PC-9 (cell line): ENCODE measurements at regions not wholly inside any gene's neighbourhood (a gene's known extent, or its start where the extent isn't known, plus 50 kb on each side); places are given as distances from the start of the nearest gene placed in this dataset.
"Not testable (repeated sequence)": the region's sequence is repeated elsewhere in the genome, so short reads cannot be mapped to it uniquely, and the experiment has no call there.

Experiments
- BruUV-seq: library from RNA; stranded (reverse); fragments of 400-500 nt; replicated peaks from 2 replicates; lab custom pipeline; 2021; lab: Mats Ljungman, UMichigan
- CTCF ChIA-PET: fragments of 300-600 bp; sonication (Branson Sonifier 250); formaldehyde crosslinking; loops from one replicate; lab custom pipeline; 2022; ENCODE audit warnings: antibody characterized with exemption; lab: Charles Lee
- POLR2A ChIA-PET: fragments of 300-600 bp; sonication (Branson Sonifier 250); formaldehyde crosslinking; loops from one replicate; lab custom pipeline; 2022; ENCODE audit warnings: antibody characterized with exemption; ENCODE audit not compliant: unreplicated experiment; lab: Charles Lee
- DNase-seq, 2 experiments: peaks; one replicate each; pipeline versions ENCODE4 v3.0.0 to v3.0.0-alpha.2; 2015 to 2022; ENCODE audit warnings: mixed read lengths in 1 of 2
- H2AFZ ChIP-seq: fragments of 200-600 bp; sonication (generic); 2 replicates; pipeline ENCODE4 v1.8.1; 2017; ENCODE audit warnings: antibody characterized with exemption
- H3F3A ChIP-seq: fragments of 200-600 bp; sonication (generic); 2 replicates; pipeline ENCODE4 v1.8.1; 2017; ENCODE audit warnings: antibody characterized with exemption, mild to moderate bottlenecking, low read depth; ENCODE audit not compliant: insufficient read depth
- H3K27ac ChIP-seq: fragments of 200-600 bp; sonication (generic); 2 replicates; pipeline ENCODE4 v1.6.1; 2016; ENCODE audit warnings: mixed run types
- H3K27me3 ChIP-seq: fragments of 200-600 bp; sonication (generic); 2 replicates; pipeline ENCODE4 v1.6.1; 2016; ENCODE audit warnings: low read depth, mixed run types; ENCODE audit not compliant: insufficient read depth
- H3K36me3 ChIP-seq: fragments of 200-600 bp; sonication (generic); 2 replicates; pipeline ENCODE4 v1.6.1; 2016; ENCODE audit warnings: low read depth, mixed run types
- H3K4me1 ChIP-seq: fragments of 200-600 bp; sonication (generic); replicated peaks from 2 replicates; pipeline ENCODE4 v1.6.1; 2016; ENCODE audit warnings: mixed run types; ENCODE audit not compliant: insufficient read depth
- H3K4me2 ChIP-seq: fragments of 200-600 bp; sonication (generic); 2 replicates; pipeline ENCODE4 v1.6.1; 2017; ENCODE audit warnings: mixed run types
- H3K4me3 ChIP-seq: fragments of 200-600 bp; sonication (generic); 2 replicates; pipeline ENCODE4 v1.6.1; 2016; ENCODE audit warnings: mixed run types
- H3K79me2 ChIP-seq: fragments of 200-600 bp; sonication (generic); 2 replicates; pipeline ENCODE4 v1.6.1; 2017; ENCODE audit warnings: low read depth, mixed run types
- H3K9me2 ChIP-seq: fragments of 200-600 bp; sonication (generic); 2 replicates; pipeline ENCODE4 v1.8.1; 2017; ENCODE audit warnings: mild to moderate bottlenecking; ENCODE audit not compliant: insufficient read depth
- H3K9me3 ChIP-seq: fragments of 200-600 bp; sonication (generic); 2 replicates; pipeline ENCODE4 v1.8.1; 2016; ENCODE audit warnings: low read depth; ENCODE audit not compliant: insufficient read depth
- H4K20me1 ChIP-seq: fragments of 200-600 bp; sonication (generic); 2 replicates; pipeline ENCODE4 v1.8.1; 2017; ENCODE audit not compliant: insufficient read depth
- CTCF ChIP-seq: fragments of 200-600 bp; sonication (generic); conservative IDR thresholded peaks from 2 replicates; pipeline ENCODE4 v1.6.1; 2017; ENCODE audit warnings: mixed run types, antibody characterized with exemption, mild to moderate bottlenecking, moderate library complexity
- EZH2 ChIP-seq: fragments of 200-600 bp; sonication (generic); IDR thresholded peaks from 2 replicates; pipeline ENCODE4 v1.8.0; 2017; ENCODE audit warnings: antibody characterized with exemption, low read depth
- intact Hi-C: fragments of 100-400 bp; cut with micrococcal nuclease; formaldehyde crosslinking; loops from one replicate; pipeline ENCODE4 v1.10.0; 2022; ENCODE audit not compliant: unreplicated experiment

GRCh38 chr15:31615643-31616415 is 289.2 kb downstream of the KLF13 start:
- H3K4me1 ChIP-seq, result no peaks in the 10 kb centered on the region
- H3K4me2 ChIP-seq, result no peak overlapping the region
- no peaks in the 10 kb centered on the region for H3K9me2 ChIP-seq
- no peaks in the 10 kb centered on the region for H3K27me3 ChIP-seq
- H3K4me3 ChIP-seq, result no peak overlapping the region
- intact Hi-C loops, result no loop called here
- H3K27ac ChIP-seq, result no peak overlapping the region
- DNase-seq, result no peak
- H3K9me3 ChIP-seq, result no peaks in the 10 kb centered on the region
- H3F3A ChIP-seq, result no peaks in the 10 kb centered on the region
- no peaks in the 10 kb centered on the region for H4K20me1 ChIP-seq
- no TSS peak for BruUV-seq
- ChIA-PET CTCF (no interaction called here), POLR2A (no interaction called here)
- H3K79me2 ChIP-seq, result no peaks in the 10 kb centered on the region
- H3K36me3 ChIP-seq, result no peaks in the 10 kb centered on the region
- no peak for TF ChIP-seq CTCF
- no peak for TF ChIP-seq EZH2
- no peak overlapping the region for H2AFZ ChIP-seq

GRCh38 chr15:31623297-31623696 is 296.7 kb downstream of the KLF13 start:
- H3K4me2 ChIP-seq, BruUV-seq, intact Hi-C loops, H4K20me1 ChIP-seq, H3K27me3 ChIP-seq, DNase-seq, H3K4me1 ChIP-seq, H2AFZ ChIP-seq, POLR2A ChIA-PET, H3K79me2 ChIP-seq, H3K4me3 ChIP-seq, H3K36me3 ChIP-seq, H3K9me3 ChIP-seq, H3K9me2 ChIP-seq, H3F3A ChIP-seq, CTCF ChIA-PET, H3K27ac ChIP-seq: not testable (repeated sequence)

GRCh38 chr15:31624115-31624514 is 297.5 kb downstream of the KLF13 start:
- POLR2A ChIA-PET, H3K4me1 ChIP-seq, H3K9me2 ChIP-seq, H3K4me2 ChIP-seq, H3F3A ChIP-seq, H2AFZ ChIP-seq, H3K9me3 ChIP-seq, H4K20me1 ChIP-seq, H3K4me3 ChIP-seq, CTCF ChIA-PET, H3K27ac ChIP-seq, H3K36me3 ChIP-seq, DNase-seq, BruUV-seq, H3K79me2 ChIP-seq, H3K27me3 ChIP-seq, intact Hi-C loops: not testable (repeated sequence)

GRCh38 chr15:31635715-31636114 is 309.1 kb downstream of the KLF13 start:
- H2AFZ ChIP-seq, H4K20me1 ChIP-seq, H3K79me2 ChIP-seq, H3K27me3 ChIP-seq, intact Hi-C loops, BruUV-seq, H3K36me3 ChIP-seq, H3K4me2 ChIP-seq, H3K4me1 ChIP-seq, H3K27ac ChIP-seq, H3F3A ChIP-seq, H3K9me2 ChIP-seq, CTCF ChIA-PET, DNase-seq, H3K9me3 ChIP-seq, H3K4me3 ChIP-seq, POLR2A ChIA-PET: not testable (repeated sequence)

GRCh38 chr15:31636911-31637310 is 310.3 kb downstream of the KLF13 start:
- CTCF ChIA-PET, intact Hi-C loops, H3K27ac ChIP-seq, DNase-seq, H3K4me3 ChIP-seq, H4K20me1 ChIP-seq, BruUV-seq, H3K9me2 ChIP-seq, H2AFZ ChIP-seq, H3K27me3 ChIP-seq, POLR2A ChIA-PET, H3K4me2 ChIP-seq, H3K36me3 ChIP-seq, H3F3A ChIP-seq, H3K9me3 ChIP-seq, H3K4me1 ChIP-seq, H3K79me2 ChIP-seq: not testable (repeated sequence)

GRCh38 chr15:31643955-31644354 is 317.3 kb downstream of the KLF13 start:
- H3K36me3 ChIP-seq, H4K20me1 ChIP-seq, H3K27me3 ChIP-seq, POLR2A ChIA-PET, BruUV-seq, H3K4me2 ChIP-seq, H3K27ac ChIP-seq, DNase-seq, H3F3A ChIP-seq, H3K79me2 ChIP-seq, H3K4me1 ChIP-seq, CTCF ChIA-PET, H3K9me3 ChIP-seq, H3K4me3 ChIP-seq, H2AFZ ChIP-seq, H3K9me2 ChIP-seq, intact Hi-C loops: not testable (repeated sequence)
